Right kidney (tissue), 1 donor: ENCODE measurements at regions not wholly inside any gene's neighbourhood (a gene's known extent, or its start where the extent isn't known, plus 50 kb on each side); places are given as distances from the start of the nearest gene placed in this dataset.
A peak's percentile ranks its signal among the peaks of the same experiment; 100 is the strongest.

Experiments used
- DNase-seq: peaks from one replicate; pipeline ENCODE4 v3.0.0-alpha.2; 2016

DNA sequence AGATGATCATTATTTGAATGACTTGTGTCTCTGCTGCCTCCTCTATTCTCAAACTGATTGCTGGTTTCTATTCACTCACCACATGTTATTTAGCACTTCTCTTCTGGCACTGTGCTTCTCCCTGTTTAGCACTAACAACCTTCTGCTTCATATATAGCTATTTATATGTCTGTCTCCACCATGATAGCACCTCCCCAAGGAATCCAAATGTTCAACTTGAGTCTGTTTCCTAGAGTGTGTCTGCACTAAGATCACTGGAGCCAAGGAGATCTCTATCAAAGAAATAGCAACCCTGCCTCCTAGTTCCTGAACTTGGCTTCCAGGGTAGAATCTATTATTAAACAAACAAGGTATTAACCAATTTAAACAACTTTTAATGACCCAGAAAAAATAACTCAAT lies 104.5 kb downstream of the CYP26A1 start:
- no peak for DNase-seq

- peak; percentile 23 for DNase-seq
Measured at GRCh38 chr10:93180482-93180931, 106.8 kb downstream of the CYP26A1 start.

GRCh38 chr10:93181271-93182048 lies 107.8 kb downstream of the CYP26A1 start:
- DNase-seq = no peak

GRCh38 chr10:93182049-93182327 lies 108.3 kb downstream of the CYP26A1 start:
- DNase-seq = no peak

DNA sequence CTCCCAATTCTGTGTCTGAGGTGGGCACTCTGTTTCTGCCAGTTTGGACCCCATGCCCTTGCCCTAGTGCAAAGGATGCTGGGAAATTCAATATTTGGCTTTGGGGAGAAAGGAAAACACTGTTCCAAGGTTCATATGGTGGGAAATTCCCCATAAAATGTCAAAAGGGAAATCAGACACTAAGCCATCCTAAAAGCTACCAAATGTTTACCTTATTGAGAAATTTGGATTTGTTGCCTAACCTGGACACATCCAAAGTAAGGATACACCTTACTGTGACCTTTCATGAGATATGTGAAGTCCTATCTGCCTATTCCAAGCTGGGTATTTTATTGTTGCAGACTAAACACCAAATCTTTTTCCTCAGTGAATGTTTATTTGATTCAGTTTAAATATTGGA lies 109.1 kb downstream of the CYP26A1 start:
- DNase-seq = no peak

DNA sequence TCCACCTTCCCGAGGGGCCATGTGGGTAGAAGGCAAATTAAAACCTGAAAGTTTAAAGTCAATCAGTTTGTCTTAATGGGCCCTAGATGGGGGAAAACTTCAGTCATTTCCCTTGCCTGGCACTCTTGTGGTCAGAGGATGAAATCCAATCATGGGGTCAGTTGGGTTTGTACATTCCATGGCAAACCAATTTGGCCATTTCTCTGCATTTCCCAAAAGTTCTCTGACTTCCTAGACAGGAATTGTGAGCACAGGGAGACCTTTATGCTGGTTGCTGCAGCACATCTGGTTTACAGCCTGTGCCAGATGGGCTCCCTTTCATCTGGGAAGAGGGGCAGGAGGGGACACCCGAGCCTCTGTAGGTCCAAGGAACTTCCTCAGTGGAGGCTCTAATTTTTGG lies 113.0 kb downstream of the CYP26A1 start:
- DNase-seq = no peak

DNA sequence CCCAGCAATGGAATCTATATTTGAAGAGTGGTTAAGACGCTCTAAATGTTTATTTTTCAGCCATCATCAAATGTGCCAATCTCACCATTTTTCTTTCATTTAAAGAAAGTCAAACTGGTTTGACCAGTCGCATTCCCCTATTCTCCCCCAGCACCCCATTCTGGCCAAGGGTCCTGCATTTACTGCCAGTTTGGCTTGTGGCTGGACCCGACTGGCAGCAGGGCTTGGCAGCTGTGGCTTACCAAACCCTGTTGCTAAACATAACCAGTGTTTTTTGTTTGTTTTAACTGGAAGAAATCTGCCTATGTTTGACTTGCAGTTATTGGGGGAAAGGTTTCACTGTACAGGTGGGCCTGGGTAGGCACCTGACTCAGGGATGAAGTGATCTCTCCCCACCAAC lies 116.3 kb downstream of the CYP26A1 start:
- DNase-seq = no peak

DNA sequence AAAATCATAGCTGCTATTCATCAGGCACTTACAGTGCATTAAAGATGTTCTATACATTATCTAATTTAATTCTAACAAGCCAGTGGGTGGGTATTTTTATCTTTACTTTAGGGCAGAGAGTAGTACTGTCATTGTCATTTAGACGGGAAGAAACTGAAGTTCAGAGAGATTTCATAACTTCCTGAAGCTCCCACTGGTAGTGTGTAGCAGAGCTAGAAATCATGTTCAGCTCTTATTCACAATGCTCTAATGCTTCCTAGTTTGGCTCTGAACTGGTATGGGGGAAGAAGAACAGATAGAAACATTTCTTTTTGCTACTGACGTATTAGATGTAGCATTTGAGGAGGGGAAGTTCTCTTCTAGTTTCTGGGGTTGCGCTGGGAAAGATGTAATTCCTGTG lies 116.7 kb downstream of the CYP26A1 start:
- no peak for DNase-seq

DNA sequence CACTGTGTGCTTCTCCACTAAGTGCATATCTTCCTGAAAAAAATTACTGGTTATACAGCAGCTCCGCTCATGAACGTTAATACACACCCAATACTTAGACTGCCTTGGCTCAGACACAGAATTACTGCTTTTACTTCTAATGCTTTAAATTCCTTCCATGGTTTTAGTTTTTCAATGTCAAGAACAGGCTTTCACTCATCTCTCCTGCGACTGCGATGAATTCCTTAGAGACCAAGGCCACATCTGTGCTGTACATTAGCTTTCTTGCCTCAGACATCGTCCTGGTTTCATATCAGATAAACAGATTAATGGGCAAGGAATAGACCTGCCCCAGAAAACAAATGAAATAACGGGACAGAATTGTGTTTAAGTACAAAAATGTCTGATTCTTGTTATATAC lies 120.2 kb downstream of the CYP26A1 start:
- no peak for DNase-seq

DNA sequence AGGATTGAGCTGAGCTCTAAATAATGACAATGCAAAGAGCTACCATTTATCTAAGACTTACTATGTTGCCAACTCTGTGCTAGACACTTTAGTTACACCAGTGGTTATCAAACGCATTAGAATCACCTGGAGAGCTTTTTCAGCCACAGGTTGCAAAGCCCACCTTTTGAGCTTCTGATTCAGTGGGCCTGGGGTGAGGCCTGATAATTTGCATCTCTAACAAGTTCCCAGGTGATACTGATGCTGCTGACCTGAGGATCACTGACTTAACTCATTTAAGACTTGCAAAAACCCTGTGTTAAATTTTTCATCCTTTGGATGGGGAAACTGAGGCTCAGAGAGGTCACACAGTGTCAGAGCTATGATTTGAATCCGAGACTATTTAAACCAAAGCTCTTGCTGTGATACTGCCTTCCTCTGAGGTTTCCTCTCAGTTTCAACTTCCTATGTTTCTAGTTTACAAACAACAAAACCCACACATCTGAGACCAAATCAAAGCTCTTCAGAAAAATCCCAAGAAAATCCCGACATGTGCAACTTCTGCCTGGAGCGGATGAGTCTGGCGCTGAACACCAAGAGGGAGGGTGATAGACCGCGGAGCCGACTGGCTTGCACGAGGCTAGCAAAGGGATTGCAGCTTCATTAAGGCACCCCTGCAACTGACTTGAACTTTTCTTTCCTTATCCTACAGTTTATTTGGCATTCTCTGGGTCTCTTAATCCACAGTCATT lies 124.9 kb downstream of the CYP26A1 start:
- DNase-seq = no peak

DNA sequence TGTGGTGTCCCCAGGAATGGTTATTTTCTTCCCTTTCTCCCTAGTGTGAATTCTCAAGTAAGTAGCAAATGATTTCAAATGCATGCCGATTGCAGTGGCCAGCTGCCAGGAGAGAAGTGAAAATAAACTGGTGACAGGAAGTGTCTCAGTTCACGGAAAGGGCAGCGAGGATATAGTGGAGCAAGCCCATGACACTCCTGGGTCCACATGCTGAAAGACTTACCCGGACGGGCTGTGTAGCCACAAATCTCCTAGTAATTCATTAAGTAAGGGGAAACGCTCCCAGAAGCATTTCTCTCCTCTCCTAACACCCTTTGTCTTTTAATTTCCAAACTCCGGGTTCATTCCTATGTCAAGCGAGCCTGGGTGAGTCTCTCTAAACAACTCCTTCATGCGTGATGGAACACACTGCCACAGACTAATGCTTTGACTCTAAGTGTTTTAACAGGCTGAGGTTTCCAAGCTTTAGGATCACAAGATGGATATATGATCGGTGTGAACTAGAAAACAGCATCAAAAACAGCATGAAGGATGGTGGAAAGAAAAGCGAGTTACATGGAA lies 125.6 kb downstream of the CYP26A1 start:
- peak; percentile 73 for DNase-seq

DNA sequence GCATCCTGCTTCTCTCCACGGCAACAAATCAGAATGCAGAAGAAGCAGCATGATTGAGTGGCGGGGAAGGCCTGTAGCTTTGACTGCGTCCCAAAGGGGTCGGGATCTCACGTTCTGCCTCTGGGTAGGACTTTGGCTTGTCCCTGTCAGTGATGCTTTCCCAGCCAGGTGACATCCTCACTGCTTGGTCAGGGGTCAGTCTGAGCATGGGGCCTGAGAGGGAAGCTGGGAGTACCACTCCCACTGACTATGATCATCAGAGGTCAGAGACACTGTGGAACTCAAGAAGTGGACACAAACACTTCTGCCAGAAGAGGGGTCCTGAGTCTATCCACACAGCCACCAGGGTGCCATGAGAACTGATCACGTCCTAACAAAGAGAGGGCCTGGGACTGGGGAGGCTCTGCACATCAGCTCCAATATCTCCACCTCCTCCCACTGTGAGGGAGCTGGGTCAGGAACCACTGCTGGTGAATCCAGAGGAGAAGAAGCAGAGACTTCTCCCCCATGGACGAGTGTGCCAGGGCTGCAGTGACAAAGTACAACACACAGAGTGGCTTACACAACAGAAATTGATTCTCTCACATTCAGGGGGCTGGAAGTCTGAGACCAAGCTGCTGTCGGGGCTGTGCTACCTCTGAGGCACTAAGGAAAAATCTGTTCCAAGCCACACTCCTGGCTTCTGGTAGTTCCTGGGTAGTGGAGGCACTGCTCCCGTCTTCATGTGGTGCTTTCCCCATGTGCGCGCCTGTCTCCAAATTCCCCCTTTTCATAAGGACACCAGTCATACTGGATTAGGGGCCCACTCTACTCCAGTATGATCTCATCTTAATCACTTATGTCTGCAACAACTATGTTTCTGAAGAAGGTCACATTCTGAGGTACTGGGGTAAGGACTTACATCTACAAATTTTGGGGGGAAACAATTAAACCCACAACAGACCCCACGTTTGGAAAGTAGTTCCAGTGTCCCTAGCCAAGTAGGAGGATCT lies 131.1 kb downstream of the CYP26A1 start:
- DNase-seq = no peak

GRCh38 chr10:93206652-93207051 lies 133.0 kb downstream of the CYP26A1 start:
- no peak for DNase-seq

- no peak for DNase-seq
Measured at GRCh38 chr10:93208717-93209464, 135.2 kb downstream of the CYP26A1 start.

DNA sequence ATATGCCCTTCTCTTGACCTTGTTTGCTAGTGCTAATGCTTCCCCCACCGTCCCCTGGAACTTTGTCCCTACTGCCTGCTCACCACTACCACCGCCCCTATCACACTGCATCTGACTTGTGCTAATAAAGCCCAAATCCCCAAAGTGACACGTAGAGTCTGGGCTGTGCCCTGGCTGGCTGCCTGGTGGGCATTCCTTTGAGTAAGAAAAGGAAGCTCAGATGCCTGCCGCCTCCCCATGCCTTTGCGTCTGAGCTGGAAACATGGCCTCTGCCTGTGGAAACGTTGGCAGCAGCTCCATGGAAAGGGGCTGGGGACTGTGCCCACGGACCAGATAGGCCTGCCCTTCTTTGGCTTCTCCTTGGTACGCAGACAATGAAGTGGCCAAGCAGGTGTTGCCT lies 138.3 kb downstream of the CYP26A1 start:
- DNase-seq = no peak

- no peak for DNase-seq
Measured at GRCh38 chr10:93215312-93215711, 141.6 kb downstream of the CYP26A1 start.

GRCh38 chr10:93216341-93216985 lies 142.8 kb downstream of the CYP26A1 start:
- DNase-seq = no peak

DNA sequence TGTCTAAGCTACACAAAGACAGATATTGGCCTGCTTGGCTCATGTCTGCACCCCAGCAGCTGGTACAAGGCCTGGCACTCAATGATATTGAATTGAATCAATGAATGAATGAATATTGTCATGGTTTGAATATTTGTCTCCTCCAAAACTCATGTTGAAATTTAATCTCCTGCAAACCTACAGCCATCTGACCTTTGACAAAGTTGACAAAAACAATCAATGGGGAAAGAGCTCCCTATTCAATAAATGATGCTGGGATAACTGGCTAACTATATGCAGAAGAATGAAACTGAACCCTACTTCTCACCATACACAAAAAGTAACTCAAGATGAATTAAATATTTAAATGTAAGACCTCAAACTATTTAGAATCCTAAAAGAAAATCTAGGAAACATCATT lies 144.7 kb downstream of the CYP26A1 start:
- no peak for DNase-seq

DNA sequence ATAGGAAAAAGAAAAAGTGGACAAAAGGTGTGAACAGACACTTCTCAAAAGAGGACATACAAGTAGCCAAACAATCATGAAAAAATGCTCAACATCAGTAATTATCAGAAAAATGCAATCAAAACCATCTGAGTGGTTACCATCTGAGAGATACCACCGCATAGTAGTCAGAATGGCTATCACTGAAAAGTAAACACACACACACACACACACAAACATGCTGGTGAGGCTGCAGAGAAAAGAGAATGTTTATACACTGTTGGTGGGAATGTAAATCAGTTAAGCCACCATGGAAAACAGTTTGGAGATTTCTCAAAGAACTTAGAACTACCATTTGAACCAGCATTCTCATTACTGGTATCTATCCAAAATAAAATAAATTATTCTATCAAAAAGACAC lies 145.7 kb downstream of the CYP26A1 start:
- no peak for DNase-seq

- no peak for DNase-seq
Measured at GRCh38 chr10:93220296-93221170, 146.8 kb downstream of the CYP26A1 start.
